Eye (tissue), 1 donor: ENCODE measurements at regions not wholly inside any gene's neighbourhood (a gene's known extent, or its start where the extent isn't known, plus 50 kb on each side); places are given as distances from the start of the nearest gene placed in this dataset.
A peak's percentile ranks its signal among the peaks of the same experiment; 100 is the strongest.

ENCODE experiments used
- DNase-seq: peaks from one replicate; pipeline ENCODE4 v3.0.0-alpha.2; 2015

GRCh38 chr13:90950160-90950559 is 397.3 kb upstream of the MIR17HG start:
- DNase-seq, result no peak

DNA sequence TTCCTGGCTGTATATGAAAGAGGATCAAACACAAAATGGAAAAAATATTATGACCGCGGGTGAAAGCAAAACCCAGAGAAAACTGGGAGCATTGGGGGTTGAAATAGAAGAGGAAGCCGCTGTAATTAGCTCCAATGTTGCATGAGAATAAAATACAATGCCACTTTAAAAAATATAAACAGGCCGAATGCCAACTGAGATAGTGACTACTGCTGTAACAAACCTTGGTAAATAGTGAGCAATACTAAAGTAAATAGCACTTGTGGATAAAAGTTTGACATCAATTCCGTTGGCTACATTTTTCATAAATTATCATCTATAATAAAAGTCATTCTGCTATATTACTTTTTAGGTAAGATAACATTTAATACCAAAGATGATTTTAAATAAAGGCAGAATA is 395.8 kb upstream of the MIR17HG start:
- no peak for DNase-seq

DNA sequence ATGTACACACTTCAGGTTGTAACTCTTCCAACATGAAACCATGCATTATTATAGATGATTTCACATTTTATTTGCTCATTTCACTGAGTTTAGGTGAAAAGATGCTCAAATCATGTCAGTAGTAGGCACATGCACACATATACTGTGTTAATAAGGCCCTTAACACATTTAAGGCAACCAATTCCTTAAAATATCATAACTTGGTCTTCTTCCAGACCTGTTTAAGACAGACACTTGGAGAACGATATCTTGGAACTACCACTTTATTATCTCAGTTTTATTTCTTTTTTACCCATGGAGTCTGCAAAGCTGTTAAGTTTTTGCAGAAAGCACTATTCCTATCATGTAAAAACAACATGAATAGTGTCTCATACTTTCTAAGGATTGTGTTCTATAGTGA is 395.2 kb upstream of the MIR17HG start:
- no peak for DNase-seq

GRCh38 chr13:90954605-90955195 is 392.8 kb upstream of the MIR17HG start:
- no peak for DNase-seq

GRCh38 chr13:90956031-90956430 is 391.5 kb upstream of the MIR17HG start:
- DNase-seq, result no peak

DNA sequence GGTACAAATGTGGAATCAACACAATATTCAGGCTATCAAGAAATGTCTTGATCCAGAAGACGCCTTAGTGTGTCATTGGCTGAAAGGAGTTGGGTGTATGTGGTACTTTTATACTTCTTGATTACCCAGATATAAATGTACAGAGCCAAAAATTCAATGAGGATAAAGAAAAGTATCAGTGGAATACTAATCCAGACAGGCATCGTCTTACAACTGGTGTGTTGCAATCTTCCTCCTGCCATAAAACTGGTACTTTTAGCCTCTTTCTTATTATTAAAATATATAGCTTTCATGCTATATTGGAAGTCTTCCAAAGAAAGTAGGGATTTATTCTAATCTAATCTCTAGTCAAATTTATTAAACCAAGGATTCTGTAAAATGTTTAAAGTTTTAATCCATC is 388.6 kb upstream of the MIR17HG start:
- DNase-seq, result no peak

DNA sequence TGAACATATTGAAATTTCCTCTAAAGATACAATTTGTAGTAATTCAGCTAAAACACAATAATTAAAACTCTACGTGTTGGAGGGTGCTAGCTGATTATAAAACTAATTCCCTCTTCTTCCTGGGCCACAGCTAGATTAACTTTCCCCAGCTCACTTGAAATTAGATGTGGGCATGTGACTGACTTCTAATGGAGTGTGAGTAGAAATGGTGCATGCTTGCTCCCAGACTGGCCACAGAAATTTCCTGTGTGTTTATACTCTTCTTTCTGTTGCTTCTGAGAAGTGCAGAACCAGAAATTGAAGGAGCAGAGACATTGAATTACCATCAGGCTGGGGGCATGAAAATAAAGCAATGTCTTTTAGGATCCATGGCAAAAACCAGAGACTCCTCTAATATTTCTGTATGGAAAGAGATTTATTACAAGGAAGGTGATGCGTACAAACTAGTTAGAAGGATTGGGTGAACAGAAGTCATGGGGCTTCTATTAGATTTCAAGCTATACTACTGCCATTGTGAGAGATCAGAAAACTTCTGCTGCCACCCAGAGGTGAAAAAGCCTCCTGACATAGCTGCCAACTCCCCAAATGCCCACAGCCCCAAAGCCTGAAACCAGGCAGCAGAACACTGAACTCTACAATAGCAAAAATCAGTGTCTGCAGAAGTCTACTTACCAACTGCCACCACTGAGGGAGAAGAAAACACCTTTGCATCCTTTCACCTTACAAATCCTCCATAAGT is 379.2 kb upstream of the MIR17HG start:
- DNase-seq, result peak; percentile 51

- DNase-seq, result no peak
Observed at GRCh38 chr13:90974249-90974975, 373.1 kb upstream of the MIR17HG start.

- DNase-seq, result no peak
Observed at GRCh38 chr13:90979059-90979458, 368.4 kb upstream of the MIR17HG start.

GRCh38 chr13:90984756-90985155 is 362.7 kb upstream of the MIR17HG start:
- DNase-seq, result no peak

DNA sequence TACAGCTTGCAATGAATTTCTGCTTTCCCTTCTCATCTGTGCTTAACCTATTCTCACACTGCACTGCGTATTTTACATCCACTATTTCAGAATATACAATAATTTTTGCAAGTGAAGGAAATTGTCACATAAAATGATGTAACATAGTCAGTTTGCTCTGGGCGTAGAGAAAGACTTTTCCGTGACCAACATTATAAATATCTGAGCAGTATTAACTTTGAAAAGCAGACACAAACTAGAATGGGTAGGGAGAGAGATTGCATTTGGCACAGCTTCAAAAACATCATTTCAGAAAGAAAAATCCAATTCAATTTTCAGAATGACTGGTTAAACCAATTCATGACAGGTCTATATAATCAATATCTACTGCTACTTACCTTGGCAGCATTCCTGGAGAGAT is 352.5 kb upstream of the MIR17HG start:
- DNase-seq, result no peak

DNA sequence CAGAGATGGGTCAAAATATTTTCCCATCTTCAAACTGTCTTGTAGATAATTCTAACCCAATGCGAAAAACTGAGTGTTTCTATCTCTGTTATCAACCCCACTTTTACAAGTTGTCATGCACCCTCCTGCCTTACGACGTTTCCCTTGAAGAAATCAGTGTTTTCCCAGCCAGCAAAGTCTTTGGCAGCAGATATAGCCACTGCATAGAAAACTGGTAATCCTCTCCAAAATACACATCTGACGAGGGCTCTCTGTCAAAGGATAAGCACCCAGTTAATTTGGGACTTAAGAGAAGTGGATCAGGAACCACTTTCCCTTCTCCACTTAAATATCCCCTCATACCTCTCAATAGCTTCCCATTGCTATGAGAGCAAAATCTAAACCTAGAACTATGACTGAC is 351.9 kb upstream of the MIR17HG start:
- no peak for DNase-seq

DNA sequence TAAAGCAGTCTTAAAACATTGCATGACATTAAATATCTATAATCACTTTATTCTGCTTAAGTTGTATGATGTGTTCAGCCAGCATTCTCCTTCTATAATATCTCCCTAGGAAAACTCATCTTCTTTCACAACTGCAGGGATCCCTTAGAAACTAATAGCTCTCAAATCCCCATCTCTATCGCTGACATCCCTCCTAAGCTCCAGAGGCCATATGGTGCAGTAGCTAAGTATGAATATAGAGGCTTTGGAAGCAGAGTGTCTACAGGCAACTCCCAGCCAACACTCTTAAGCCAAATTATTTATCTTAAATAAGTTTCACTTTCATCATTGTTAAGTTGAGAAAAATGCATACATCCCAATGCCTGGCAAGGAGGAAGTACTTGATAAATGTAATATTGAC is 349.5 kb upstream of the MIR17HG start:
- DNase-seq, result no peak

GRCh38 chr13:90999401-90999800 is 348.1 kb upstream of the MIR17HG start:
- no peak for DNase-seq

GRCh38 chr13:91001371-91001770 is 346.1 kb upstream of the MIR17HG start:
- DNase-seq, result no peak

DNA sequence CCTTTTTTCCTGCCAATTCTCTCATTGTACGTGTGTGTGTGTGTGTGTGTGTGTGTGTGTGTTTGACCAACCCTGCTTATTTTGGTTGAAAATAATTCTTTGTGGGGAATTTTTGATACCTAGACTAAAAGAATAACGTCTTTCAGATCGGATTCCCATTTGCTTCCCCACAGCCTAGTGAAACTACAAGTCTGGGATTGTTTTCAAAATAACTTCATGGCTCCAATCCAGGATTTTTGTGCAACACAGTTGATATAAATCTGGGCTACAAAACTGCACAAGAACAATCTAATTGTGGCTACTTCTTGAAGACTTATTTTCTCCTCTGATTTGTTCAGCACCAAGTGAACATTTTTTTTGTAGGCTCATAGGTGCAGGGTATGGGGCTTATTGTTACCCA is 332.8 kb upstream of the MIR17HG start:
- DNase-seq, result no peak

DNA sequence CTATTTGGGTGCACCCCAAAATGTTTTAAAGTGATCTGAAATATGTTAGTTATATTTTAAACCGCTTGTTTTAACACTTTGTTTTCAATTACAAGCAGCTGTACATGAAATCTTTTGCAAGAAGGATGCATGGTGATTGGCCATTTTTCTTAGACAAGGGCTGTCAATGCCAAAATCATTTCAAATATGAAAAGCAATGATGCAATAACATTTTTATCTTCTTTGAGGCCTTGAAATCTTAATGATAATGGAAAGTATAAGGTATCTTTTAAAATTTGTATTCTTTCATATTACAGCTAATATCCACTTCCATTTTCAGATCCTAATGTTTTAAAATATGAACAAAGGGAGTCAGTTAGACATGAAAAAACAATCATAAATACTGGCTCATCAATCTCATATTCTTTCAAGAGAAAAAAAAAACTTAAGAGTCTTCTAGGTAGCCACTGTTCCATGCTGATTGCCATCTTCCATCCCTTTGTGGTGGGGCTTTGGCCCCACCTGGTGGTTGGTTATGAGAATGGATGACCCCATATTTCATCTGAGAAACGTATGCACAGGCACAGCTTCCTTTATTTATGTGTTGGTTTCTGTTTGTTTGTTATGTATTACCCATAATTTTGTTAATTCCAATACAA is 330.3 kb upstream of the MIR17HG start:
- DNase-seq, result peak; percentile 64

DNA sequence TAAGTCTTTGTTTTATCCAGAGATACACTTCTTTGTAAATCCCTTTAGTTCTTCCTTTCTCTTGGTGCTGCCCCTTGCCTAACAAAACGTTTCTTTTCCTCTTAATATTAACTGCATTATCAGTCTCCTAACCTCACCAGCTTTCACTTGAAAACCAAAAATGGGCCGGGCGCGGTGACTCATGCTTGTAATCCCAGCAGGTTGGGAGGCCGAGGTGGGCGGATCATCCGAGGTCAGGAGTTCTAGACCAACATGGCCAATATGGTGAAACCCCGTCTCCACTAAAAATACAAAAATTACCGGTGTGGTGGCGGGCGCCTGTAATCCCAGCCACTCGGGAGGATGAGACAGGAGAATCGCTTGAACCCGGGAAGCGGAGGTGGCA is 329.8 kb upstream of the MIR17HG start:
- DNase-seq, result no peak

DNA sequence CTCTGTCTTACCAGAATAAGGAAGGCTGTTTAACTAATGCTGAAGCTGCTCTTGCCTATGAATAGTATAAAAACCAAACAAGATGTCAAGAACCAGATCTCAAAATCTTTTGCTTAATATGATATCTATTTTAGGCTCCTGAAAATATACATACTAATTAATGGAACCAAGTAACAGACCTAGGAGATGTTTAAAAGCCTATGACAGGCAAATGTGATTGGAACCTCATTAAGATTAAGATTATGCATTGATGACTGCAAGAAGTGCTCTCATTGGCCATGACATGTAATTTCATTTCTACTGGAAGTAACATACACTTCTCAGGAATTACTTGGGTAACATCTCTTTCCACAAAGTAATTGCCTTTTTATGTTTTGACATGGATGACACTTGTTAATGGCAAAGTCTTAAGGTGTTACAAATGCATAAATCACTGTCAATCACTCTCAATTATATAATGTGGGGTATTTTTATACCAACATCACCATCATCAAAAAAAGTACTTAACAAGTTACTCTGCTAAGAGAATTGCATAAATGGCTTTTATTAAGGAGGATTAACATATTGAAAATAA is 326.9 kb upstream of the MIR17HG start:
- DNase-seq, result no peak

GRCh38 chr13:91024157-91024792 is 323.2 kb upstream of the MIR17HG start:
- no peak for DNase-seq

DNA sequence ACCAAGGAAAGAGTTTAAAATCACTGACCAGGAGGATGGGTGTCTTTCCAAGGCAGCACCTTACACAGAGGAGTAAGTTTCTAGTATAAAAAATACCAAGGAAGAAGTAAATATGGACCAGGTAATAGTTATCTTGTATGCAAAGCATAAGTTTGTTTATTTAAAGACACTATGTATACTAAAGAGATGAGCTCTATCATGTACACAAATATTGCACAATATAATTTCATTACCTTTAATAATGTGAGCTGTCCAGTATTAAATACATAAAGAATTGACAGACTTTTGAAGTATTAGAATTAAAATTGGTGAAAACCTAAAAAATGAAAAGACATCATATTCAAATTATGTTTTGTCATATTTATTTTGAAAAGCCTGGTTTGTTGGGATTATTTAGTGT is 322.0 kb upstream of the MIR17HG start:
- no peak for DNase-seq

- DNase-seq, result no peak
Observed at GRCh38 chr13:91031508-91031907, 316.0 kb upstream of the MIR17HG start.

DNA sequence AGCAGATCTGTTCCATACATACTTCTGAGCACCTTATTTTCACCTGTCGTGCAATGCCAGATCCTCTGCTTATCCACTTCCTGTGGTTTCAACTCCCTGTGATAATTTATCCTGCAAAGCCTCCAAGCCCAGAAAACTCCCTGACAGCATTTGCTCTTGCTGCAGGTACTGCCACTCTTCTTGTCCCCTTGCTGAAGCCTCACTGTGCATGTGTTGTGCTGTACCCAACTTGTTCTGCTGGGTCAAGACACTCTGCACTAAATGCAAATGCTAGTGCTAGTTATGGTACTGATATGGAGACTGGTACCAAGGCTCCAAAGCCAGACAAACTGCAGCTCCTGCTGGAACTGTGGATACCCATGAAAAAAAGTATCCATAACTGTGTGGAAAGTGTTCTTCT is 315.4 kb upstream of the MIR17HG start:
- DNase-seq, result no peak
